Osteoblast (primary cell): ENCODE measurements at regions not wholly inside any gene's neighbourhood (a gene's known extent, or its start where the extent isn't known, plus 50 kb on each side); places are given as distances from the start of the nearest gene placed in this dataset.
"Not testable (repeated sequence)": the region's sequence is repeated elsewhere in the genome, so short reads cannot be mapped to it uniquely, and the experiment has no call there.

Source experiments
- DNase-seq: peaks from one replicate; pipeline ENCODE4 v3.0.0; 2011; ENCODE audit warnings: low spot score, mixed read lengths; ENCODE audit not compliant: insufficient read length; ENCODE audit errors: missing footprints
- H2AFZ ChIP-seq: 2 replicates; pipeline ENCODE4 v1.6.0; 2011; ENCODE audit warnings: mild to moderate bottlenecking, low read length
- H3K27ac ChIP-seq: 2 replicates; pipeline ENCODE4 v1.5.1; 2011; ENCODE audit warnings: mild to moderate bottlenecking, low read depth, low read length, moderate library complexity
- H3K27me3 ChIP-seq: 2 replicates; pipeline ENCODE4 v1.6.0; 2012; ENCODE audit warnings: mild to moderate bottlenecking, control low read depth, inconsistent platforms, low read length, moderate library complexity; ENCODE audit not compliant: insufficient read depth
- H3K36me3 ChIP-seq: 2 replicates; pipeline ENCODE4 v1.5.1; 2011; ENCODE audit warnings: mild to moderate bottlenecking, low read length, control low read depth, moderate library complexity; ENCODE audit not compliant: insufficient read depth
- H3K4me1 ChIP-seq: 2 replicates; pipeline ENCODE4 v1.5.1; 2011; ENCODE audit warnings: mild to moderate bottlenecking, low read length, control low read depth, moderate library complexity; ENCODE audit not compliant: insufficient read depth
- H3K4me2 ChIP-seq: 2 replicates; pipeline ENCODE4 v1.6.0; 2011; ENCODE audit warnings: mild to moderate bottlenecking, low read length; ENCODE audit not compliant: insufficient read depth
- H3K4me3 ChIP-seq: fragments of 200-600 bp; sonication (generic); 3 replicates; pipeline ENCODE4 v1.5.1; 2012; ENCODE audit warnings: mild to moderate bottlenecking, low read length, inconsistent platforms; ENCODE audit not compliant: insufficient read depth
- H3K79me2 ChIP-seq: 2 replicates; pipeline ENCODE4 v1.6.0; 2012; ENCODE audit warnings: mild to moderate bottlenecking, low read length, control low read depth, inconsistent platforms; ENCODE audit not compliant: insufficient read depth
- H3K9me3 ChIP-seq: 2 replicates; pipeline ENCODE4 v1.5.1; 2011; ENCODE audit warnings: low read depth, low read length, control low read depth
- H4K20me1 ChIP-seq: 2 replicates; pipeline ENCODE4 v1.6.0; 2012; ENCODE audit warnings: mild to moderate bottlenecking, low read length, control low read depth; ENCODE audit not compliant: insufficient read depth
- CTCF ChIP-seq: IDR thresholded peaks from 2 replicates; pipeline ENCODE4 v1.5.1; 2011; ENCODE audit warnings: mild to moderate bottlenecking, low read depth, low read length, moderate library complexity; ENCODE audit errors: extremely low read depth

GRCh38 chr7:120070201-120070600, 202.8 kb upstream of the KCND2 start:
- Histone ChIP-seq H3K4me2 (no peak overlapping the region), H3K4me3 (no peak overlapping the region), H3K27me3 (no peaks in the 10 kb centered on the region), H2AFZ (no peak overlapping the region), H4K20me1 (no peaks in the 10 kb centered on the region), H3K9me3 (no peaks in the 10 kb centered on the region), H3K79me2 (no peaks in the 10 kb centered on the region), H3K4me1 (no peaks in the 10 kb centered on the region), H3K36me3 (no peaks in the 10 kb centered on the region), H3K27ac (no peak overlapping the region)
- TF ChIP-seq CTCF: no peak
- DNase-seq: no peak

GRCh38 chr7:120077777-120078176, 195.2 kb upstream of the KCND2 start:
- Histone ChIP-seq H3K79me2 (no peaks in the 10 kb centered on the region), H3K4me3 (no peak overlapping the region), H3K27ac (no peak overlapping the region), H3K36me3 (no peaks in the 10 kb centered on the region), H3K4me2 (no peak overlapping the region), H3K9me3 (no peaks in the 10 kb centered on the region), H3K27me3 (no peaks in the 10 kb centered on the region), H4K20me1 (no peaks in the 10 kb centered on the region), H2AFZ (no peak overlapping the region), H3K4me1 (no peaks in the 10 kb centered on the region)
- no peak for TF ChIP-seq CTCF
- DNase-seq: no peak

- Histone ChIP-seq H2AFZ (no peak overlapping the region), H3K9me3 (no peaks in the 10 kb centered on the region), H3K27me3 (no peaks in the 10 kb centered on the region), H4K20me1 (no peaks in the 10 kb centered on the region), H3K27ac (no peak overlapping the region), H3K36me3 (no peaks in the 10 kb centered on the region), H3K4me3 (no peak overlapping the region), H3K79me2 (no peaks in the 10 kb centered on the region), H3K4me2 (no peak overlapping the region), H3K4me1 (no peaks in the 10 kb centered on the region)
- TF ChIP-seq CTCF: no peak
- no peak for DNase-seq
These were observed 194.0 kb upstream of the KCND2 start for GRCh38 chr7:120079022-120079421.

GRCh38 chr7:120079704-120080103, 193.3 kb upstream of the KCND2 start:
- Histone ChIP-seq H3K4me1 (no peaks in the 10 kb centered on the region), H3K4me3 (no peak overlapping the region), H3K36me3 (no peaks in the 10 kb centered on the region), H2AFZ (no peak overlapping the region), H3K4me2 (no peak overlapping the region), H4K20me1 (no peaks in the 10 kb centered on the region), H3K79me2 (no peaks in the 10 kb centered on the region), H3K27me3 (no peaks in the 10 kb centered on the region), H3K9me3 (no peaks in the 10 kb centered on the region), H3K27ac (no peak overlapping the region)
- DNase-seq: no peak
- no peak for TF ChIP-seq CTCF

- H3K9me3 ChIP-seq, H3K27me3 ChIP-seq, H3K27ac ChIP-seq, DNase-seq, H3K4me1 ChIP-seq, H3K4me2 ChIP-seq, H3K4me3 ChIP-seq, H3K79me2 ChIP-seq, H4K20me1 ChIP-seq, H3K36me3 ChIP-seq, H2AFZ ChIP-seq: not testable (repeated sequence)
These were observed 186.5 kb upstream of the KCND2 start for GRCh38 chr7:120086468-120086867.
